ENCODE measurements at regions not wholly inside any gene's neighbourhood (a gene's known extent, or its start where the extent isn't known, plus 50 kb on each side); places are given as distances from the start of the nearest gene placed in this dataset.

DNA sequence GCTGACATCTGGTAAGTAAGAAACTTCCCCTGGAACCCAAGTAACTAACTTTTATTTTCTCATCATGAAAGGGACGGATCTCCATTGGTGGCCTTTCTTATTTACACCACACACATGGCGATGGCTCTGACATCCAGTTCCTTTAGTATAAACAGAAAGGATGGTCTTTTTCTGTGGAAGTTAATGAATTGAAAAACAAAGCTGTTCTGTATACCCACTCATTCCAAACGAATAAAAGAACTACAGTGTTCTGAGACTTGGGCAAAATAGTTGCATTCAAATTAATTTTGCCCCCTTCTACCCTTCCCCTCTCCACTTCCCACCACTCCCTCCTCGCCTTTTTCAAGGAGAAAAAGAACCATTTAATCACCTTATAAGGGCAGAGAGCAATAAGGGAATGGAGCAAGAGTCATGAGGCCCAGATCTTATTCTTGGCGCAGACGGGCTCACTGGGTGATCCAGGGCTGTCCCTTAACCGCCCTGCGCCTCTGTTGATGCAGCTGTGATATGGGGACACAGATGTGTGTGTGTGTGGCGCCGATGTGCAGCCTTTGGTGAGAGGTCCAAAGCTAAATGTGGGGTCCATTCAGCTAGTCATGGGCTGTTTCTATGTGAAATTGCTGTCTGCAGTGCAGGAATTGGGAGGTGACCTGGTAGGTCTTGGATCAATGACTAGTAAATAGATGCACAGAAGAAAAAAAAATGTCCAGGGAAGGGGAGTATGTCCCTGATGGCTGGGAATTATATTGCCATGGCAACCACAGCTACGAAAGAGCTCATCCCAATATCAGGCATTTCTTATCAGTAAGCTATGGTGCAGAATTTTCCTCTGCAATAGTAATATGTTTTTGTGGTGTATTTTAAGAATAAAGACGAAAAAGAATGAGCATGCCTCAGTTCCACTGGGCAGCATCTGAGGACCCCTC, 141.5 kb upstream of the ERCC6L2 start:
- TF ChIP-seq EZH2 (IDR thresholded peaks at IDR 0.05; ENCODE audit: borderline replicate concordance) (no peak), EZH2phosphoT487 (IDR thresholded peaks at IDR 0.05; ENCODE audit: low read depth, severe bottlenecking, unreplicated experiment) (no peak)
- TF ChIP-seq, protein P1, sequence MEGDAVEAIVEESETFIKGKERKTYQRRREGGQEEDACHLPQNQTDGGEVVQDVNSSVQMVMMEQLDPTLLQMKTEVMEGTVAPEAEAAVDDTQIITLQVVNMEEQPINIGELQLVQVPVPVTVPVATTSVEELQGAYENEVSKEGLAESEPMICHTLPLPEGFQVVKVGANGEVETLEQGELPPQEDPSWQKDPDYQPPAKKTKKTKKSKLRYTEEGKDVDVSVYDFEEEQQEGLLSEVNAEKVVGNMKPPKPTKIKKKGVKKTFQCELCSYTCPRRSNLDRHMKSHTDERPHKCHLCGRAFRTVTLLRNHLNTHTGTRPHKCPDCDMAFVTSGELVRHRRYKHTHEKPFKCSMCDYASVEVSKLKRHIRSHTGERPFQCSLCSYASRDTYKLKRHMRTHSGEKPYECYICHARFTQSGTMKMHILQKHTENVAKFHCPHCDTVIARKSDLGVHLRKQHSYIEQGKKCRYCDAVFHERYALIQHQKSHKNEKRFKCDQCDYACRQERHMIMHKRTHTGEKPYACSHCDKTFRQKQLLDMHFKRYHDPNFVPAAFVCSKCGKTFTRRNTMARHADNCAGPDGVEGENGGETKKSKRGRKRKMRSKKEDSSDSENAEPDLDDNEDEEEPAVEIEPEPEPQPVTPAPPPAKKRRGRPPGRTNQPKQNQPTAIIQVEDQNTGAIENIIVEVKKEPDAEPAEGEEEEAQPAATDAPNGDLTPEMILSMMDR (IDR thresholded peaks at IDR 0.05; ENCODE audit: poor library complexity) = no peak
